ENCODE measurements at regions not wholly inside any gene's neighbourhood (a gene's known extent, or its start where the extent isn't known, plus 50 kb on each side); places are given as distances from the start of the nearest gene placed in this dataset.

DNA sequence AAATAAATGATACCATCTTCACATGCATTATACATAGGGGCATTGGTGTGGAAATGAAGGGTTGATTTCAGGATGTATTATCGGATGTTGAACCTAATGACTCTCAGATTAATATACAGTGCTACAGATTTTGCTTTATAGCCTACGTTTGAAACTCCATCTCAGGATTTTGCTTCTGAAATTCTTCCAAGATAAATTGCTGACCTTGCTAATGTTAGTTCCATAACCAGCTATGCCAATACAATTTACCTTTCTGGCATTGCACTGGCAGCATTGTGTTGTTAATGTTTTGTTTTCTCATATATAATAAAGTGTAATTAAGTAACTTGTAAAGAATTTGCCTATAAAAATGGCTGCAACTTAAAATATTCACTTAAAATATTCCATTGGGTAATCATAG is 350.1 kb downstream of the CHRM3 start:
- DNase-seq (ENCODE audit: low read depth, low spot score) (no peak), ATAC-seq (no peak)
- no peaks in the 10 kb centered on the region for H3K9me3 ChIP-seq (ENCODE audit: control insufficient read depth, insufficient read depth, low read depth, low read length)
- H3K4me1 ChIP-seq (ENCODE audit: control insufficient read depth, insufficient read depth, low read length) = no peaks in the 10 kb centered on the region
- H3K4me3 ChIP-seq (ENCODE audit: low read depth in 2 of 2, low read length in 2 of 2) = no peak overlapping the region
- no TSS peak for BruUV-seq (replicated peaks)
- no peaks in the 10 kb centered on the region for H3K27me3 ChIP-seq (ENCODE audit: control insufficient read depth, insufficient read depth, low read length)
- no peak overlapping the region for H3K27ac ChIP-seq (ENCODE audit: low read length)
- TF ChIP-seq SIN3A (IDR thresholded peaks at IDR 0.05; ENCODE audit: borderline replicate concordance, insufficient read depth, low read depth, low read length) = no peak
- no peak for TF ChIP-seq TCF7L2 (IDR thresholded peaks at IDR 0.05; ENCODE audit: low read depth, low read length)
- TF ChIP-seq, protein P1, sequence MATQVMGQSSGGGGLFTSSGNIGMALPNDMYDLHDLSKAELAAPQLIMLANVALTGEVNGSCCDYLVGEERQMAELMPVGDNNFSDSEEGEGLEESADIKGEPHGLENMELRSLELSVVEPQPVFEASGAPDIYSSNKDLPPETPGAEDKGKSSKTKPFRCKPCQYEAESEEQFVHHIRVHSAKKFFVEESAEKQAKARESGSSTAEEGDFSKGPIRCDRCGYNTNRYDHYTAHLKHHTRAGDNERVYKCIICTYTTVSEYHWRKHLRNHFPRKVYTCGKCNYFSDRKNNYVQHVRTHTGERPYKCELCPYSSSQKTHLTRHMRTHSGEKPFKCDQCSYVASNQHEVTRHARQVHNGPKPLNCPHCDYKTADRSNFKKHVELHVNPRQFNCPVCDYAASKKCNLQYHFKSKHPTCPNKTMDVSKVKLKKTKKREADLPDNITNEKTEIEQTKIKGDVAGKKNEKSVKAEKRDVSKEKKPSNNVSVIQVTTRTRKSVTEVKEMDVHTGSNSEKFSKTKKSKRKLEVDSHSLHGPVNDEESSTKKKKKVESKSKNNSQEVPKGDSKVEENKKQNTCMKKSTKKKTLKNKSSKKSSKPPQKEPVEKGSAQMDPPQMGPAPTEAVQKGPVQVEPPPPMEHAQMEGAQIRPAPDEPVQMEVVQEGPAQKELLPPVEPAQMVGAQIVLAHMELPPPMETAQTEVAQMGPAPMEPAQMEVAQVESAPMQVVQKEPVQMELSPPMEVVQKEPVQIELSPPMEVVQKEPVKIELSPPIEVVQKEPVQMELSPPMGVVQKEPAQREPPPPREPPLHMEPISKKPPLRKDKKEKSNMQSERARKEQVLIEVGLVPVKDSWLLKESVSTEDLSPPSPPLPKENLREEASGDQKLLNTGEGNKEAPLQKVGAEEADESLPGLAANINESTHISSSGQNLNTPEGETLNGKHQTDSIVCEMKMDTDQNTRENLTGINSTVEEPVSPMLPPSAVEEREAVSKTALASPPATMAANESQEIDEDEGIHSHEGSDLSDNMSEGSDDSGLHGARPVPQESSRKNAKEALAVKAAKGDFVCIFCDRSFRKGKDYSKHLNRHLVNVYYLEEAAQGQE (IDR thresholded peaks at IDR 0.05; ENCODE audit: insufficient read depth in 1 of 2, low read depth in 2 of 2, low read length in 1 of 2) = no peak
- no peak for TF ChIP-seq CTCF (IDR thresholded peaks at IDR 0.05)
- TF ChIP-seq POLR2AphosphoS5 (IDR thresholded peaks at IDR 0.05; ENCODE audit: low read depth, low read length) = no peak
- no peaks in the 10 kb centered on the region for H3K36me3 ChIP-seq (ENCODE audit: control insufficient read depth, insufficient read depth, low read length)
- CTCF ChIA-PET = no interaction called here
- in situ Hi-C loops (cut with HindIII; ENCODE audit: low pct_unique_long_range_greater_than_20kb, low sequenced_read_pairs) (no loop called here), intact Hi-C loops (cut with micrococcal nuclease; ENCODE audit: unreplicated experiment) (no loop called here)
- POLR2A ChIA-PET = no interaction called here

DNA sequence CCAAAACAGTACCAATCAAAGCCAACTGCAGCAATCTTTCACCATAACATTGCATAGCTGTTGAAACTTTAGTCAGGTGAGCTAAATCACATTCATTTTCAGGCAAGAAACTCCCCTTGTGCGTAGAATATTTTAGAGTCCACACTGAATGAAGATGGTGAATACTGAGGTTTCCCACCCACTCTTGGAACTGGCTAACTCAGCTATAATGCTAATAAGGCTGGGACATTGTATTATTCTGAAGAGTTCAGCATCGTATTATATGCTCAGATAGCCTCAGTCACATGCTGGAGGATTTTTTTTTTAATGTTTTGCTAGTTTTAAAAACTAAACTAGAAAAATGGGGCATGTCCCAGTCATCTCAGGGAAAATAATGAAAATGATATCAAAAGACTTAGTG is 352.3 kb upstream of the FMN2 start:
- no peaks in the 10 kb centered on the region for H3K4me1 ChIP-seq (ENCODE audit: control insufficient read depth, insufficient read depth, low read length)
- no peaks in the 10 kb centered on the region for H3K9me3 ChIP-seq (ENCODE audit: control insufficient read depth, insufficient read depth, low read depth, low read length)
- DNase-seq (ENCODE audit: low read depth, low spot score) = no peak
- ChIA-PET CTCF (no interaction called here), POLR2A (no interaction called here)
- BruUV-seq (replicated peaks) = no TSS peak
- no peak overlapping the region for H3K4me3 ChIP-seq (ENCODE audit: low read depth in 2 of 2, low read length in 2 of 2)
- no peaks in the 10 kb centered on the region for H3K27me3 ChIP-seq (ENCODE audit: control insufficient read depth, insufficient read depth, low read length)
- no peak for ATAC-seq
- TF ChIP-seq POLR2AphosphoS5 (IDR thresholded peaks at IDR 0.05; ENCODE audit: low read depth, low read length) = no peak
- no peak for TF ChIP-seq CTCF (IDR thresholded peaks at IDR 0.05)
- no peak for TF ChIP-seq SIN3A (IDR thresholded peaks at IDR 0.05; ENCODE audit: borderline replicate concordance, insufficient read depth, low read depth, low read length)
- no peak for TF ChIP-seq TCF7L2 (IDR thresholded peaks at IDR 0.05; ENCODE audit: low read depth, low read length)
- TF ChIP-seq, protein P1 (IDR thresholded peaks at IDR 0.05; ENCODE audit: insufficient read depth in 1 of 2, low read depth in 2 of 2, low read length in 1 of 2) = no peak
- intact Hi-C loops (cut with micrococcal nuclease; ENCODE audit: unreplicated experiment) = no loop called here
- H3K27ac ChIP-seq (ENCODE audit: low read length) = no peak overlapping the region
- H3K36me3 ChIP-seq (ENCODE audit: control insufficient read depth, insufficient read depth, low read length) = no peaks in the 10 kb centered on the region
- in situ Hi-C loops (cut with HindIII; ENCODE audit: low pct_unique_long_range_greater_than_20kb, low sequenced_read_pairs) = no loop called here
